Mesendoderm (in vitro differentiated cells): ENCODE measurements at regions not wholly inside any gene's neighbourhood (a gene's known extent, or its start where the extent isn't known, plus 50 kb on each side); places are given as distances from the start of the nearest gene placed in this dataset.

Source experiments
- DNase-seq: peaks from one replicate; pipeline ENCODE4 v3.0.0; 2013
- H2AK5ac ChIP-seq: 2 replicates; pipeline ENCODE4 v1.6.1; 2013; ENCODE audit warnings: low read length, inconsistent platforms
- H2BK120ac ChIP-seq: 2 replicates; pipeline ENCODE4 v1.6.1; 2013; ENCODE audit warnings: low read depth, mild to moderate bottlenecking, low read length, moderate library complexity, mixed read lengths
- H2BK15ac ChIP-seq: replicated peaks from 2 replicates; pipeline ENCODE4 v1.6.1; 2013; ENCODE audit warnings: low read depth, mild to moderate bottlenecking, moderate library complexity
- H2BK5ac ChIP-seq: 2 replicates; pipeline ENCODE4 v1.6.1; 2013; ENCODE audit warnings: low read length, inconsistent platforms
- H3K18ac ChIP-seq: 2 replicates; pipeline ENCODE4 v1.6.1; 2013; ENCODE audit warnings: mild to moderate bottlenecking, low read length, mixed read lengths
- H3K23ac ChIP-seq: one replicate; pipeline ENCODE4 v1.6.1; 2013; ENCODE audit warnings: low read length
- H3K27ac ChIP-seq: 2 replicates; pipeline ENCODE4 v1.5.1; 2013; ENCODE audit warnings: low read depth, mild to moderate bottlenecking, inconsistent platforms, low read length, moderate library complexity
- H3K27me3 ChIP-seq: 2 replicates; pipeline ENCODE4 v1.6.1; 2013; ENCODE audit warnings: low read length, control low read depth, mild to moderate bottlenecking, inconsistent platforms; ENCODE audit not compliant: insufficient read depth, poor library complexity
- H3K36me3 ChIP-seq: 2 replicates; pipeline ENCODE4 v1.6.1; 2013; ENCODE audit warnings: low read length, inconsistent platforms; ENCODE audit not compliant: control insufficient read depth, insufficient read depth
- H3K4ac ChIP-seq: one replicate; pipeline ENCODE4 v1.6.1; 2013; ENCODE audit warnings: low read depth, mild to moderate bottlenecking, low read length, moderate library complexity
- H3K4me1 ChIP-seq: 2 replicates; pipeline ENCODE4 v1.6.1; 2013; ENCODE audit warnings: low read depth, low read length, inconsistent platforms; ENCODE audit not compliant: control insufficient read depth
- H3K4me2 ChIP-seq: 2 replicates; pipeline ENCODE4 v1.6.1; 2013; ENCODE audit warnings: low read length
- H3K4me3 ChIP-seq: 2 replicates; pipeline ENCODE4 v1.5.1; 2013; ENCODE audit warnings: mild to moderate bottlenecking, low read length
- H3K56ac ChIP-seq: one replicate; pipeline ENCODE4 v1.6.1; 2013; ENCODE audit warnings: low read length
- H3K79me1 ChIP-seq: 2 replicates; pipeline ENCODE4 v1.6.1; 2013; ENCODE audit warnings: low read length, inconsistent platforms
- H3K79me2 ChIP-seq: 2 replicates; pipeline ENCODE4 v1.6.1; 2013; ENCODE audit warnings: mild to moderate bottlenecking, low read length; ENCODE audit not compliant: control insufficient read depth, insufficient read depth
- H3K9ac ChIP-seq: 2 replicates; pipeline ENCODE4 v1.6.1; 2013; ENCODE audit warnings: low read length, inconsistent platforms
- H4K5ac ChIP-seq: one replicate; pipeline ENCODE4 v1.6.1; 2013; ENCODE audit warnings: low read length
- H4K8ac ChIP-seq: one replicate; pipeline ENCODE4 v1.6.1; 2013; ENCODE audit warnings: low read depth, mild to moderate bottlenecking, control low read depth, low read length, moderate library complexity
- WGBS: extraction: QIAGEN DNeasy Blood & Tissue Kit; methylation state at CpG from one replicate; pipeline ENCODE4 v1.1.7; 2013; ENCODE audit warnings: low lambda C conversion rate, missing lambda C conversion rate; ENCODE audit not compliant: insufficient coverage; ENCODE audit errors: extremely low coverage; 5-methylcytosine and 5-hydroxymethylcytosine counted together

DNA sequence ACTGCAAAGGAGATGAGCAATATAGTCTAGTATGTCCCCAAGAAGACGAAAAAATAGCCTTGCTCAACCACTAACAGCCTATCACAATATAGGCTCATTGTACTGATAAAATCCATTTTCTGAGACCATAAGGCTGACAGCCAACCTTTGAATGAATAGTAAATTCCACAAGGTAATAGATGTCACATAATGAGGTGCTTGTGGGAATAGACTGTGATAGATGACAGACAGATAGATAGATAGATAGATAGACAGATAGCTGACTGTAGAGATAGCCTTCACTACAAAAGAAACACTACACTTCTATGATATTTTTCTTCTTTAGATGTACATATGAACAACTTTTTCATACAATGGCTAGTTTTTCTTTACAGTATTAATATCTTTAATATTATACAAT is 760.3 kb upstream of the NRSN1 start:
- H3K4me2 ChIP-seq: no peak overlapping the region
- H2BK120ac ChIP-seq: no peak overlapping the region
- no peak for DNase-seq
- H3K79me2 ChIP-seq: no peaks in the 10 kb centered on the region
- no peak overlapping the region for H3K23ac ChIP-seq
- H3K27me3 ChIP-seq: no peaks in the 10 kb centered on the region
- H2AK5ac ChIP-seq: no peak overlapping the region
- H3K79me1 ChIP-seq: no peaks in the 10 kb centered on the region
- H3K4me3 ChIP-seq: no peak overlapping the region
- H3K9ac ChIP-seq: no peak overlapping the region
- H2BK15ac ChIP-seq: no peak overlapping the region
- no peaks in the 10 kb centered on the region for H3K36me3 ChIP-seq
- no peaks in the 10 kb centered on the region for H3K4me1 ChIP-seq
- H4K5ac ChIP-seq: no peak overlapping the region
- H2BK5ac ChIP-seq: no peak overlapping the region
- no peak overlapping the region for H3K4ac ChIP-seq
- H3K18ac ChIP-seq: no peak overlapping the region
- no peak overlapping the region for H4K8ac ChIP-seq
- WGBS: no CpG with 5 or more reads among the region's 1 CpG
- no peak overlapping the region for H3K27ac ChIP-seq
- no peak overlapping the region for H3K56ac ChIP-seq

GRCh38 chr6:23367311-23367710 is 758.7 kb upstream of the NRSN1 start:
- no peak overlapping the region for H3K4ac ChIP-seq
- no peak overlapping the region for H4K8ac ChIP-seq
- H3K23ac ChIP-seq: no peak overlapping the region
- no peak overlapping the region for H4K5ac ChIP-seq
- H3K56ac ChIP-seq: no peak overlapping the region
- H3K27ac ChIP-seq: no peak overlapping the region
- H3K36me3 ChIP-seq: no peaks in the 10 kb centered on the region
- H3K18ac ChIP-seq: no peak overlapping the region
- H2AK5ac ChIP-seq: no peak overlapping the region
- H2BK15ac ChIP-seq: no peak overlapping the region
- no peak overlapping the region for H3K4me2 ChIP-seq
- DNase-seq: no peak
- no peak overlapping the region for H3K9ac ChIP-seq
- no peak overlapping the region for H2BK120ac ChIP-seq
- H3K79me2 ChIP-seq: no peaks in the 10 kb centered on the region
- no peak overlapping the region for H3K4me3 ChIP-seq
- no peak overlapping the region for H2BK5ac ChIP-seq
- H3K27me3 ChIP-seq: no peaks in the 10 kb centered on the region
- no CpG with 5 or more reads among the region's 1 CpG for WGBS
- no peaks in the 10 kb centered on the region for H3K79me1 ChIP-seq
- no peaks in the 10 kb centered on the region for H3K4me1 ChIP-seq

GRCh38 chr6:23368557-23368956 is 757.5 kb upstream of the NRSN1 start:
- no peak overlapping the region for H3K56ac ChIP-seq
- no peak overlapping the region for H3K4me3 ChIP-seq
- no peak overlapping the region for H4K5ac ChIP-seq
- H2BK5ac ChIP-seq: no peak overlapping the region
- H2BK15ac ChIP-seq: no peak overlapping the region
- no peak overlapping the region for H3K18ac ChIP-seq
- H3K4me2 ChIP-seq: no peak overlapping the region
- H2BK120ac ChIP-seq: no peak overlapping the region
- no peaks in the 10 kb centered on the region for H3K36me3 ChIP-seq
- H2AK5ac ChIP-seq: no peak overlapping the region
- H3K4me1 ChIP-seq: no peaks in the 10 kb centered on the region
- H4K8ac ChIP-seq: no peak overlapping the region
- DNase-seq: no peak
- no peaks in the 10 kb centered on the region for H3K27me3 ChIP-seq
- H3K79me1 ChIP-seq: no peaks in the 10 kb centered on the region
- WGBS: no CpG with 5 or more reads among the region's 1 CpG
- no peak overlapping the region for H3K9ac ChIP-seq
- H3K4ac ChIP-seq: no peak overlapping the region
- H3K27ac ChIP-seq: no peak overlapping the region
- H3K23ac ChIP-seq: no peak overlapping the region
- H3K79me2 ChIP-seq: no peaks in the 10 kb centered on the region

- H3K36me3 ChIP-seq: no peaks in the 10 kb centered on the region
- H4K8ac ChIP-seq: no peak overlapping the region
- no peak overlapping the region for H3K9ac ChIP-seq
- H3K79me2 ChIP-seq: no peaks in the 10 kb centered on the region
- H3K4me1 ChIP-seq: no peaks in the 10 kb centered on the region
- no peak overlapping the region for H2BK120ac ChIP-seq
- DNase-seq: no peak
- H4K5ac ChIP-seq: no peak overlapping the region
- no peaks in the 10 kb centered on the region for H3K27me3 ChIP-seq
- no peaks in the 10 kb centered on the region for H3K79me1 ChIP-seq
- no peak overlapping the region for H2BK15ac ChIP-seq
- no peak overlapping the region for H3K18ac ChIP-seq
- H3K4ac ChIP-seq: no peak overlapping the region
- H3K4me3 ChIP-seq: no peak overlapping the region
- no peak overlapping the region for H3K4me2 ChIP-seq
- H3K56ac ChIP-seq: no peak overlapping the region
- no peak overlapping the region for H3K27ac ChIP-seq
- WGBS: no CpG with 5 or more reads among the region's 4 CpGs
- H2AK5ac ChIP-seq: no peak overlapping the region
- H3K23ac ChIP-seq: no peak overlapping the region
- H2BK5ac ChIP-seq: no peak overlapping the region
These were observed 756.0 kb upstream of the NRSN1 start for GRCh38 chr6:23370051-23370450.

DNA sequence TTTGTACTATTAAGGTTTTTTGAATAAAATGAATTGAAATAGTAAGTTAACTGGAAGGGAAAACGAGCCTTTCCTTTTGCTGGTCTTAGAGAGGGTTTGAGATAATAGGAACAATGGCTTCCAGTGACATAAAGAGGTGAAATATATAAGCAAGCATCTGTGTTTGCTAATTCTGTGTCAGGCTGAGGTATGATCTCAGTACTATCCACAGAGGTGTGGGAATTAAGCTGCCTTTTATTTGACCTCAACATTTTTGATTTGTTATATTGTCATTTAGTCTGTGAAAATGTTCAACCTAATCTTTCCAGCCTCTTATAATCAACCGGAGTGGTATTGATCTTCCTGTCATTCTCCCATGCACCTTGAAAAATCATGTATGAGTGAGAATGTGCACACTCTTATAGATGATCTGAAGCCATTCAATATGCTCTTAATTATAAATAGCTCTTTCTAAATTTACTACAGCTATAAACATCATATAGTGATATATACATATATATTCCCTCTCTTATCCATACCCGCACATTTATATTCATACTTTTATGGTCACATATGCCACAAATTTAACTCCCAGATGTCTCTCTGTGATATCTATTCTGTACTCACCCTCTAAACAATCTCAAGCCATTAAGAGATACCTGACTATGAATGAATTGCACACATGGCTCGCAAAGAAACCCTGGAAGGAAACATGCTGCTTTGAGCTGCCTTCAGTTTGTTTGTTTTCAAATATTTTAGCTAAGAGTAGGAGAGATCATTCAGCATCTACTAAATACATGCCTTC is 754.7 kb upstream of the NRSN1 start:
- DNase-seq: no peak
- H3K18ac ChIP-seq: no peak overlapping the region
- no peaks in the 10 kb centered on the region for H3K36me3 ChIP-seq
- no peak overlapping the region for H2BK120ac ChIP-seq
- H3K4ac ChIP-seq: no peak overlapping the region
- H3K9ac ChIP-seq: no peak overlapping the region
- no peak overlapping the region for H4K5ac ChIP-seq
- no peaks in the 10 kb centered on the region for H3K79me2 ChIP-seq
- H3K4me2 ChIP-seq: no peak overlapping the region
- no peak overlapping the region for H4K8ac ChIP-seq
- WGBS: no CpG with 5 or more reads among the region's 4 CpGs
- no peaks in the 10 kb centered on the region for H3K79me1 ChIP-seq
- no peak overlapping the region for H3K23ac ChIP-seq
- H3K4me3 ChIP-seq: no peak overlapping the region
- no peaks in the 10 kb centered on the region for H3K4me1 ChIP-seq
- no peak overlapping the region for H2AK5ac ChIP-seq
- no peak overlapping the region for H3K27ac ChIP-seq
- H3K27me3 ChIP-seq: no peaks in the 10 kb centered on the region
- no peak overlapping the region for H3K56ac ChIP-seq
- H2BK15ac ChIP-seq: no peak overlapping the region
- no peak overlapping the region for H2BK5ac ChIP-seq

GRCh38 chr6:23377830-23378229 is 748.2 kb upstream of the NRSN1 start:
- Histone ChIP-seq H3K4me1 (no peaks in the 10 kb centered on the region), H3K18ac (no peak overlapping the region), H3K4me3 (no peak overlapping the region), H3K79me1 (no peaks in the 10 kb centered on the region), H2BK15ac (no peak overlapping the region), H4K5ac (no peak overlapping the region), H3K36me3 (no peaks in the 10 kb centered on the region), H2BK5ac (no peak overlapping the region), H3K9ac (no peak overlapping the region), H4K8ac (no peak overlapping the region), H3K4ac (no peak overlapping the region), H2BK120ac (no peak overlapping the region), H3K23ac (no peak overlapping the region), H3K27ac (no peak overlapping the region), H3K79me2 (no peaks in the 10 kb centered on the region), H2AK5ac (no peak overlapping the region), H3K56ac (no peak overlapping the region), H3K4me2 (no peak overlapping the region), H3K27me3 (no peaks in the 10 kb centered on the region)
- DNase-seq: no peak
